GM21526 (cell line): ENCODE measurements at regions not wholly inside any gene's neighbourhood (a gene's known extent, or its start where the extent isn't known, plus 50 kb on each side); places are given as distances from the start of the nearest gene placed in this dataset.

ENCODE experiments used
- ATAC-seq: cut with Tn5 transposase; IDR thresholded peaks from one replicate; pipeline ENCODE4 v1.9.1; 2021; ENCODE audit warnings: moderate library complexity; ENCODE audit not compliant: unreplicated experiment, low FRiP score

GRCh38 chr4:140809676-140810075, 53.5 kb upstream of the TBC1D9 start:
- no peak for ATAC-seq

- ATAC-seq = peak; percentile 9
These were observed 52.1 kb upstream of the TBC1D9 start for GRCh38 chr4:140808256-140808655.

GRCh38 chr4:140807491-140808252, 51.5 kb upstream of the TBC1D9 start:
- ATAC-seq = peak; percentile 91

GRCh38 chr4:140806163-140806562, 50.0 kb upstream of the TBC1D9 start:
- peak; percentile 63 for ATAC-seq
